ENCODE measurements at regions not wholly inside any gene's neighbourhood (a gene's known extent, or its start where the extent isn't known, plus 50 kb on each side); places are given as distances from the start of the nearest gene placed in this dataset.
"Not testable (repeated sequence)": the region's sequence is repeated elsewhere in the genome, so short reads cannot be mapped to it uniquely, and the experiment has no call there.

GRCh38 chr4:118410138-118410537 is 57.3 kb upstream of the PRSS12 start:
- H3K4me1 ChIP-seq (ENCODE audit: control insufficient read depth, low read depth, low read length) = no peaks in the 10 kb centered on the region
- no peak overlapping the region for H3K4me3 ChIP-seq (ENCODE audit: low read length)
- no peaks in the 10 kb centered on the region for H3K27me3 ChIP-seq (ENCODE audit: control insufficient read depth, insufficient read depth, low read length)
- no peak overlapping the region for H3K27ac ChIP-seq (ENCODE audit: low read length)
- no peaks in the 10 kb centered on the region for H3K36me3 ChIP-seq (ENCODE audit: control insufficient read depth, low read depth, low read length)
- H3K9me3 ChIP-seq (ENCODE audit: control insufficient read depth, low read depth, low read length) = no peaks in the 10 kb centered on the region
- H3K9ac ChIP-seq (ENCODE audit: low read length) = no peak overlapping the region

GRCh38 chr4:118417325-118417724 is 64.5 kb upstream of the PRSS12 start:
- H3K4me3 ChIP-seq (ENCODE audit: low read length) = no peak overlapping the region
- H3K9ac ChIP-seq (ENCODE audit: low read length) = no peak overlapping the region
- H3K27ac ChIP-seq (ENCODE audit: low read length) = no peak overlapping the region
- H3K36me3 ChIP-seq (ENCODE audit: control insufficient read depth, low read depth, low read length) = no peaks in the 10 kb centered on the region
- no peaks in the 10 kb centered on the region for H3K9me3 ChIP-seq (ENCODE audit: control insufficient read depth, low read depth, low read length)
- H3K4me1 ChIP-seq (ENCODE audit: control insufficient read depth, low read depth, low read length) = no peaks in the 10 kb centered on the region
- H3K27me3 ChIP-seq (ENCODE audit: control insufficient read depth, insufficient read depth, low read length) = no peaks in the 10 kb centered on the region

- H3K4me1 ChIP-seq (ENCODE audit: control insufficient read depth, low read depth, low read length); H3K36me3 ChIP-seq (ENCODE audit: control insufficient read depth, low read depth, low read length); H3K9ac ChIP-seq (ENCODE audit: low read length); H3K27me3 ChIP-seq (ENCODE audit: control insufficient read depth, insufficient read depth, low read length); H3K9me3 ChIP-seq (ENCODE audit: control insufficient read depth, low read depth, low read length); H3K4me3 ChIP-seq (ENCODE audit: low read length); H3K27ac ChIP-seq (ENCODE audit: low read length): not testable (repeated sequence)
These were observed 65.0 kb upstream of the PRSS12 start for GRCh38 chr4:118417800-118418199.

- not testable (repeated sequence) for H3K9me3 ChIP-seq (ENCODE audit: control insufficient read depth, low read depth, low read length); H3K4me1 ChIP-seq (ENCODE audit: control insufficient read depth, low read depth, low read length); H3K36me3 ChIP-seq (ENCODE audit: control insufficient read depth, low read depth, low read length); H3K27me3 ChIP-seq (ENCODE audit: control insufficient read depth, insufficient read depth, low read length); H3K9ac ChIP-seq (ENCODE audit: low read length); H3K4me3 ChIP-seq (ENCODE audit: low read length); H3K27ac ChIP-seq (ENCODE audit: low read length)
These were observed 65.6 kb upstream of the PRSS12 start for GRCh38 chr4:118418396-118418795.

- H3K4me1 ChIP-seq (ENCODE audit: control insufficient read depth, low read depth, low read length); H3K27ac ChIP-seq (ENCODE audit: low read length); H3K9ac ChIP-seq (ENCODE audit: low read length); H3K4me3 ChIP-seq (ENCODE audit: low read length); H3K27me3 ChIP-seq (ENCODE audit: control insufficient read depth, insufficient read depth, low read length); H3K9me3 ChIP-seq (ENCODE audit: control insufficient read depth, low read depth, low read length); H3K36me3 ChIP-seq (ENCODE audit: control insufficient read depth, low read depth, low read length): not testable (repeated sequence)
These were observed 66.8 kb upstream of the PRSS12 start for GRCh38 chr4:118419626-118420025.

GRCh38 chr4:118424062-118424461 is 71.3 kb upstream of the PRSS12 start:
- not testable (repeated sequence) for H3K9me3 ChIP-seq (ENCODE audit: control insufficient read depth, low read depth, low read length); H3K27ac ChIP-seq (ENCODE audit: low read length); H3K4me1 ChIP-seq (ENCODE audit: control insufficient read depth, low read depth, low read length); H3K27me3 ChIP-seq (ENCODE audit: control insufficient read depth, insufficient read depth, low read length); H3K9ac ChIP-seq (ENCODE audit: low read length); H3K4me3 ChIP-seq (ENCODE audit: low read length); H3K36me3 ChIP-seq (ENCODE audit: control insufficient read depth, low read depth, low read length)

- not testable (repeated sequence) for H3K9ac ChIP-seq (ENCODE audit: low read length); H3K9me3 ChIP-seq (ENCODE audit: control insufficient read depth, low read depth, low read length); H3K36me3 ChIP-seq (ENCODE audit: control insufficient read depth, low read depth, low read length); H3K4me1 ChIP-seq (ENCODE audit: control insufficient read depth, low read depth, low read length); H3K4me3 ChIP-seq (ENCODE audit: low read length); H3K27me3 ChIP-seq (ENCODE audit: control insufficient read depth, insufficient read depth, low read length); H3K27ac ChIP-seq (ENCODE audit: low read length)
These were observed 76.1 kb upstream of the PRSS12 start for GRCh38 chr4:118428881-118429280.

GRCh38 chr4:118432359-118432758 is 79.6 kb upstream of the PRSS12 start:
- H3K4me1 ChIP-seq (ENCODE audit: control insufficient read depth, low read depth, low read length); H3K27me3 ChIP-seq (ENCODE audit: control insufficient read depth, insufficient read depth, low read length); H3K9ac ChIP-seq (ENCODE audit: low read length); H3K4me3 ChIP-seq (ENCODE audit: low read length); H3K9me3 ChIP-seq (ENCODE audit: control insufficient read depth, low read depth, low read length); H3K36me3 ChIP-seq (ENCODE audit: control insufficient read depth, low read depth, low read length); H3K27ac ChIP-seq (ENCODE audit: low read length): not testable (repeated sequence)

- not testable (repeated sequence) for H3K4me1 ChIP-seq (ENCODE audit: control insufficient read depth, low read depth, low read length); H3K36me3 ChIP-seq (ENCODE audit: control insufficient read depth, low read depth, low read length); H3K27me3 ChIP-seq (ENCODE audit: control insufficient read depth, insufficient read depth, low read length); H3K4me3 ChIP-seq (ENCODE audit: low read length); H3K27ac ChIP-seq (ENCODE audit: low read length); H3K9ac ChIP-seq (ENCODE audit: low read length); H3K9me3 ChIP-seq (ENCODE audit: control insufficient read depth, low read depth, low read length)
These were observed 81.0 kb upstream of the PRSS12 start for GRCh38 chr4:118433612-118434375.

GRCh38 chr4:118435415-118435814 is 82.6 kb upstream of the PRSS12 start:
- not testable (repeated sequence) for H3K27ac ChIP-seq (ENCODE audit: low read length); H3K9ac ChIP-seq (ENCODE audit: low read length); H3K27me3 ChIP-seq (ENCODE audit: control insufficient read depth, insufficient read depth, low read length); H3K4me3 ChIP-seq (ENCODE audit: low read length); H3K9me3 ChIP-seq (ENCODE audit: control insufficient read depth, low read depth, low read length); H3K4me1 ChIP-seq (ENCODE audit: control insufficient read depth, low read depth, low read length); H3K36me3 ChIP-seq (ENCODE audit: control insufficient read depth, low read depth, low read length)

GRCh38 chr4:118442115-118442837 is 89.5 kb upstream of the PRSS12 start:
- H3K27me3 ChIP-seq (ENCODE audit: control insufficient read depth, insufficient read depth, low read length); H3K9ac ChIP-seq (ENCODE audit: low read length); H3K27ac ChIP-seq (ENCODE audit: low read length): not testable (repeated sequence)

GRCh38 chr4:118447397-118447796 is 94.6 kb upstream of the PRSS12 start:
- not testable (repeated sequence) for H3K9ac ChIP-seq (ENCODE audit: low read length); H3K27ac ChIP-seq (ENCODE audit: low read length); H3K9me3 ChIP-seq (ENCODE audit: control insufficient read depth, low read depth, low read length); H3K4me3 ChIP-seq (ENCODE audit: low read length); H3K36me3 ChIP-seq (ENCODE audit: control insufficient read depth, low read depth, low read length); H3K27me3 ChIP-seq (ENCODE audit: control insufficient read depth, insufficient read depth, low read length); H3K4me1 ChIP-seq (ENCODE audit: control insufficient read depth, low read depth, low read length)

More at GRCh38 chr4:118442115-118442837, 89.5 kb upstream of the PRSS12 start:
- H3K9me3 ChIP-seq (ENCODE audit: control insufficient read depth, low read depth, low read length); H3K4me3 ChIP-seq (ENCODE audit: low read length); H3K36me3 ChIP-seq (ENCODE audit: control insufficient read depth, low read depth, low read length); H3K4me1 ChIP-seq (ENCODE audit: control insufficient read depth, low read depth, low read length): not testable (repeated sequence)

All from iPS-18a (cell line).